ENCODE measurements at regions not wholly inside any gene's neighbourhood (a gene's known extent, or its start where the extent isn't known, plus 50 kb on each side); places are given as distances from the start of the nearest gene placed in this dataset.

- Histone ChIP-seq H3K18ac (ENCODE audit: low read depth, low read length) (no peak overlapping the region), H2BK120ac (ENCODE audit: low read depth, low read length) (no peak overlapping the region), H2BK20ac (ENCODE audit: low read depth, low read length) (no peak overlapping the region), H2BK15ac (ENCODE audit: low read depth, low read length) (no peak overlapping the region), H3K79me1 (ENCODE audit: low read depth in 1 of 2, low read length in 2 of 2) (no peaks in the 10 kb centered on the region), H3K14ac (replicated peaks; ENCODE audit: low read depth, low read length) (no peak overlapping the region), H3K4me2 (ENCODE audit: low read depth, low read length) (no peak overlapping the region), H3K9ac (ENCODE audit: low read depth, low read length) (no peak overlapping the region), H2AK5ac (ENCODE audit: low read depth, low read length) (no peak overlapping the region), H3K9me1 (ENCODE audit: insufficient read depth, low read length) (0 out of 2 replicates have a peak, but pooled peaks cover 4% of the 10 kb centered on the region), H3K4me3 (ENCODE audit: insufficient read depth, low read depth, low read length) (no peak overlapping the region), H3K56ac (ENCODE audit: extremely low read depth, insufficient read depth, low read length) (no peak overlapping the region), H4K91ac (ENCODE audit: insufficient read depth, low read depth, low read length) (no peak overlapping the region), H3K27ac (ENCODE audit: insufficient read depth, low read length) (no peak overlapping the region), H4K20me1 (ENCODE audit: insufficient read depth, low read length) (no peaks in the 10 kb centered on the region), H3K36me3 (ENCODE audit: control insufficient read depth, insufficient read depth, low read length) (no peaks in the 10 kb centered on the region), H3K4ac (ENCODE audit: low read depth, low read length) (no peak overlapping the region), H4K8ac (ENCODE audit: low read depth in 2 of 2, low read length in 2 of 2) (no peak overlapping the region), H2AK9ac (replicated peaks; ENCODE audit: low read depth, low read length, poor library complexity) (no peak overlapping the region), H2BK5ac (ENCODE audit: low read depth, low read length, poor library complexity, severe bottlenecking) (no peak overlapping the region), H3K9me3 (ENCODE audit: control insufficient read depth, insufficient read depth, low read length) (peaks cover 1% of the 10 kb centered on the region; the same call in 1 of the 2 replicates), H4K5ac (ENCODE audit: low read depth, low read length) (no peak overlapping the region), H2AFZ (replicated peaks; ENCODE audit: low read length, poor library complexity) (no peak overlapping the region), H3K4me1 (ENCODE audit: control insufficient read depth, insufficient read depth, low read length) (peaks cover 4% of the 10 kb centered on the region), H3K27me3 (ENCODE audit: control insufficient read depth, insufficient read depth, low read length) (no peaks in the 10 kb centered on the region), H3K23ac (ENCODE audit: low read depth, low read length) (no peak overlapping the region)
- WGBS, 2 experiments (ENCODE audit: extremely low coverage in 2 of 2, insufficient read length in 1 of 2), result no CpG with 5 or more reads among the region's 12 CpGs
- intact Hi-C loops (cut with micrococcal nuclease) (no loop called here), dilution Hi-C loops (cut with HindIII; ENCODE audit: low sequenced_read_pairs, unreplicated experiment) (no loop called here), in situ Hi-C loops (cut with MboI; ENCODE audit: low sequenced_read_pairs) (no loop called here)
- no peak for ATAC-seq (ENCODE audit: low read depth)
- ChIA-PET CTCF (no interaction called here), POLR2A (ENCODE audit: unreplicated experiment) (no interaction called here)
- DNase-seq, result no peak
- no peak for TF ChIP-seq MXI1 (IDR thresholded peaks at IDR 0.05; ENCODE audit: borderline replicate concordance, low read depth, low read length)
- TF ChIP-seq, protein P1, sequence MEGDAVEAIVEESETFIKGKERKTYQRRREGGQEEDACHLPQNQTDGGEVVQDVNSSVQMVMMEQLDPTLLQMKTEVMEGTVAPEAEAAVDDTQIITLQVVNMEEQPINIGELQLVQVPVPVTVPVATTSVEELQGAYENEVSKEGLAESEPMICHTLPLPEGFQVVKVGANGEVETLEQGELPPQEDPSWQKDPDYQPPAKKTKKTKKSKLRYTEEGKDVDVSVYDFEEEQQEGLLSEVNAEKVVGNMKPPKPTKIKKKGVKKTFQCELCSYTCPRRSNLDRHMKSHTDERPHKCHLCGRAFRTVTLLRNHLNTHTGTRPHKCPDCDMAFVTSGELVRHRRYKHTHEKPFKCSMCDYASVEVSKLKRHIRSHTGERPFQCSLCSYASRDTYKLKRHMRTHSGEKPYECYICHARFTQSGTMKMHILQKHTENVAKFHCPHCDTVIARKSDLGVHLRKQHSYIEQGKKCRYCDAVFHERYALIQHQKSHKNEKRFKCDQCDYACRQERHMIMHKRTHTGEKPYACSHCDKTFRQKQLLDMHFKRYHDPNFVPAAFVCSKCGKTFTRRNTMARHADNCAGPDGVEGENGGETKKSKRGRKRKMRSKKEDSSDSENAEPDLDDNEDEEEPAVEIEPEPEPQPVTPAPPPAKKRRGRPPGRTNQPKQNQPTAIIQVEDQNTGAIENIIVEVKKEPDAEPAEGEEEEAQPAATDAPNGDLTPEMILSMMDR (conservative IDR thresholded peaks at IDR 0.05; ENCODE audit: low read depth, low read length), result no peak
- TF ChIP-seq BHLHE40 (IDR thresholded peaks at IDR 0.05; ENCODE audit: low read depth, low read length), result no peak
- TF ChIP-seq SMC3 (IDR thresholded peaks at IDR 0.05; ENCODE audit: low read depth, low read length), result no peak
- no peak for TF ChIP-seq CHD1 (IDR thresholded peaks at IDR 0.05; ENCODE audit: low read depth, low read length)
- TF ChIP-seq NFE2L2 (IDR thresholded peaks at IDR 0.05; ENCODE audit: low read depth, low read length), result no peak
- no peak for TF ChIP-seq RAD21 (IDR thresholded peaks at IDR 0.05; ENCODE audit: low read length)
- no peak for TF ChIP-seq MAZ (IDR thresholded peaks at IDR 0.05; ENCODE audit: borderline replicate concordance, low read depth, low read length)
- no peak for TF ChIP-seq ELK1 (IDR thresholded peaks at IDR 0.05; ENCODE audit: borderline replicate concordance, low read depth, low read length)
- TF ChIP-seq RCOR1 (IDR thresholded peaks at IDR 0.05; ENCODE audit: insufficient replicate concordance, low read length), result no peak
- TF ChIP-seq POLR2A (IDR thresholded peaks at IDR 0.05; ENCODE audit: low read depth, low read length), result no peak
- no peak for TF ChIP-seq RFX5 (IDR thresholded peaks at IDR 0.05; ENCODE audit: low read depth, low read length)
- no peak for TF ChIP-seq CEBPB (IDR thresholded peaks at IDR 0.05; ENCODE audit: low read depth, low read length)
- TF ChIP-seq, protein P2, sequence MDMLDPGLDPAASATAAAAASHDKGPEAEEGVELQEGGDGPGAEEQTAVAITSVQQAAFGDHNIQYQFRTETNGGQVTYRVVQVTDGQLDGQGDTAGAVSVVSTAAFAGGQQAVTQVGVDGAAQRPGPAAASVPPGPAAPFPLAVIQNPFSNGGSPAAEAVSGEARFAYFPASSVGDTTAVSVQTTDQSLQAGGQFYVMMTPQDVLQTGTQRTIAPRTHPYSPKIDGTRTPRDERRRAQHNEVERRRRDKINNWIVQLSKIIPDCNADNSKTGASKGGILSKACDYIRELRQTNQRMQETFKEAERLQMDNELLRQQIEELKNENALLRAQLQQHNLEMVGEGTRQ (IDR thresholded peaks at IDR 0.05; ENCODE audit: low read depth, low read length), result no peak
- TF ChIP-seq MAFK (IDR thresholded peaks at IDR 0.05; ENCODE audit: low read depth, low read length), result no peak
- no TSS peak for BruUV-seq (replicated peaks)
Measured at GRCh38 chr7:156480671-156481070, 159.9 kb upstream of the RNF32 start.
